H1 (cell line): ENCODE measurements at regions not wholly inside any gene's neighbourhood (a gene's known extent, or its start where the extent isn't known, plus 50 kb on each side); places are given as distances from the start of the nearest gene placed in this dataset.

Source experiments
- CTCF ChIA-PET: fragments of 300-600 bp; sonication (Branson Sonifier 250); formaldehyde crosslinking; loops from one replicate; lab custom pipeline; 2021; ENCODE audit not compliant: partially characterized antibody; lab: Charles Lee
- POLR2A ChIA-PET: fragments of 300-600 bp; sonication (Branson Sonifier 250); formaldehyde crosslinking; loops from one replicate; lab custom pipeline; 2021; ENCODE audit warnings: inconsistent platforms; ENCODE audit not compliant: partially characterized antibody; lab: Charles Lee
- DNase-seq, 2 experiments: peaks; one replicate each; pipeline versions ENCODE4 v3.0.0 to v3.0.0-alpha.2; 2010 to 2022; ENCODE audit warnings: low spot score in 2 of 2, low read depth in 1 of 2, mixed read lengths in 1 of 2
- FAIRE-seq: peaks from 2 replicates; lab custom pipeline; 2011; peaks lifted over from hg19 to GRCh38; lab: Jason Lieb, UNC
- H2AFZ ChIP-seq: 2 replicates; pipeline ENCODE4 v1.8.1; 2012; ENCODE audit warnings: low read length, inconsistent platforms
- H2AK5ac ChIP-seq: 2 replicates; pipeline ENCODE4 v1.6.1; 2013; ENCODE audit warnings: low read depth, low read length
- H2BK120ac ChIP-seq: replicated peaks from 2 replicates; pipeline ENCODE3; 2013; ENCODE audit warnings: low read depth, low read length, inconsistent platforms
- H2BK12ac ChIP-seq: 2 replicates; pipeline ENCODE4 v1.6.1; 2013; ENCODE audit warnings: low read depth, low read length
- H2BK15ac ChIP-seq: 2 replicates; pipeline ENCODE4 v1.6.1; 2013; ENCODE audit warnings: low read length
- H2BK20ac ChIP-seq: 2 replicates; pipeline ENCODE4 v1.6.1; 2013; ENCODE audit warnings: low read length
- H2BK5ac ChIP-seq: 2 replicates; pipeline ENCODE4 v1.6.1; 2013; ENCODE audit warnings: low read depth, low read length
- H3K14ac ChIP-seq: 2 replicates; pipeline ENCODE4 v1.6.1; 2013; ENCODE audit warnings: inconsistent platforms; ENCODE audit not compliant: insufficient read length
- H3K18ac ChIP-seq: 2 replicates; pipeline ENCODE4 v1.6.1; 2013; ENCODE audit warnings: low read length; ENCODE audit errors: extremely low read depth
- H3K23ac ChIP-seq: 2 replicates; pipeline ENCODE4 v1.6.1; 2013; ENCODE audit warnings: inconsistent platforms; ENCODE audit not compliant: insufficient read length
- H3K23me2 ChIP-seq: 2 replicates; pipeline ENCODE4 v1.6.1; 2013; ENCODE audit warnings: low read depth, low read length
- H3K27ac ChIP-seq: 2 replicates; pipeline ENCODE4 v1.6.1; 2011; ENCODE audit warnings: low read depth, low read length, inconsistent platforms
- H3K27me3 ChIP-seq, 4 experiments: replicated peaks in 1 of 4; 1 replicate in 1 of 4; 2 replicates in 3 of 4; pipeline versions ENCODE4 v1.6.1 to v1.8.1; 2011 to 2013; ENCODE audit warnings: low read length in 3 of 4, mild to moderate bottlenecking in 3 of 4, inconsistent platforms in 2 of 4, mixed read lengths in 2 of 4, moderate library complexity in 1 of 4; ENCODE audit not compliant: control insufficient read depth in 3 of 4, insufficient read depth in 3 of 4; ENCODE audit errors: extremely low read depth in 1 of 4
- H3K36me3 ChIP-seq, 4 experiments: 2 replicates each; pipeline versions ENCODE4 v1.6.1 to v1.8.1; 2011 to 2013; ENCODE audit warnings: mild to moderate bottlenecking in 4 of 4, low read length in 3 of 4, moderate library complexity in 2 of 4, control low read depth in 1 of 4, inconsistent platforms in 1 of 4; ENCODE audit not compliant: insufficient read depth in 4 of 4, control insufficient read depth in 2 of 4
- H3K4ac ChIP-seq: replicated peaks from 2 replicates; pipeline ENCODE3; 2013; ENCODE audit warnings: low read length, low read depth, mixed read lengths, inconsistent platforms; ENCODE audit not compliant: insufficient read length
- H3K4me1 ChIP-seq, 4 experiments: replicated peaks in 1 of 4; 1 replicate in 1 of 4; 2 replicates in 3 of 4; pipeline versions ENCODE4 v1.6.1 to v1.8.1; 2011 to 2013; ENCODE audit warnings: low read length in 3 of 4, inconsistent platforms in 2 of 4, mixed read lengths in 1 of 4; ENCODE audit not compliant: insufficient read depth in 4 of 4, control insufficient read depth in 3 of 4
- H3K4me2 ChIP-seq, 2 experiments: 2 replicates each; pipeline versions ENCODE4 v1.6.1 to v1.8.1; 2011 to 2013; ENCODE audit warnings: low read depth in 2 of 2, low read length in 2 of 2, control low read depth in 1 of 2, inconsistent platforms in 1 of 2, mild to moderate bottlenecking in 1 of 2; ENCODE audit not compliant: insufficient read depth in 1 of 2
- H3K4me3 ChIP-seq, 4 experiments: fragments of 200-600, 300-600 bp in 1 of 4; sonication (generic), shearing (Covaris generic), sonication (Bioruptor Twin) in 1 of 4; 2 replicates each; pipeline versions ENCODE4 v1.5.1 to v1.8.1; 2011 to 2016; ENCODE audit warnings: low read length in 4 of 4, low read depth in 3 of 4, control low read depth in 2 of 4, inconsistent platforms in 2 of 4, mild to moderate bottlenecking in 2 of 4, mixed read lengths in 1 of 4, moderate library complexity in 1 of 4; ENCODE audit not compliant: insufficient read depth in 2 of 4; ENCODE audit errors: extremely low read depth in 1 of 4
- H3K56ac ChIP-seq: replicated peaks from 2 replicates; pipeline ENCODE3; 2013; ENCODE audit warnings: low read depth, mild to moderate bottlenecking, mixed read lengths, low read length, inconsistent platforms; ENCODE audit not compliant: insufficient read length
- H3K79me1 ChIP-seq: 2 replicates; pipeline ENCODE4 v1.6.1; 2013; ENCODE audit warnings: low read depth, low read length, control low read depth
- H3K79me2 ChIP-seq, 2 experiments: 2 replicates each; pipeline versions ENCODE4 v1.6.1 to v1.8.1; 2012 to 2013; ENCODE audit warnings: low read length in 2 of 2, mild to moderate bottlenecking in 2 of 2, inconsistent platforms in 1 of 2; ENCODE audit not compliant: insufficient read depth in 2 of 2, control insufficient read depth in 1 of 2
- H3K9ac ChIP-seq, 4 experiments: replicated peaks in 1 of 4; 1 replicate in 1 of 4; 2 replicates in 3 of 4; pipeline versions ENCODE4 v1.6.1 to v1.8.1; 2011 to 2013; ENCODE audit warnings: low read depth in 3 of 4, low read length in 3 of 4, control low read depth in 2 of 4, mild to moderate bottlenecking in 2 of 4, moderate library complexity in 2 of 4, inconsistent platforms in 1 of 4; ENCODE audit errors: extremely low read depth in 1 of 4
- H3K9me3 ChIP-seq, 2 experiments: 2 replicates each; pipeline versions ENCODE4 v1.6.1 to v1.8.1; 2012 to 2013; ENCODE audit warnings: mild to moderate bottlenecking in 2 of 2, moderate library complexity in 2 of 2, control low read depth in 1 of 2, inconsistent platforms in 1 of 2, low read depth in 1 of 2, low read length in 1 of 2, mixed read lengths in 1 of 2; ENCODE audit not compliant: insufficient read depth in 2 of 2
- H4K20me1 ChIP-seq, 2 experiments: replicated peaks in 1 of 2; 2 replicates each; pipeline versions ENCODE3 to v1.8.1; 2011 to 2013; ENCODE audit warnings: inconsistent platforms in 2 of 2, low read length in 2 of 2, mild to moderate bottlenecking in 1 of 2; ENCODE audit not compliant: insufficient read depth in 2 of 2, control insufficient read depth in 1 of 2
- H4K5ac ChIP-seq: 2 replicates; pipeline ENCODE4 v1.6.1; 2013; ENCODE audit warnings: low read length, low read depth, mixed read lengths, inconsistent platforms; ENCODE audit not compliant: insufficient read length
- H4K8ac ChIP-seq: 2 replicates; pipeline ENCODE4 v1.8.0; 2013; ENCODE audit warnings: mild to moderate bottlenecking, moderate library complexity, low read length, inconsistent platforms; ENCODE audit not compliant: insufficient read depth; ENCODE audit errors: extremely low read depth
- H4K91ac ChIP-seq: replicated peaks from 2 replicates; pipeline ENCODE3; 2013; ENCODE audit warnings: low read length, mixed read lengths, inconsistent platforms; ENCODE audit not compliant: insufficient read length
- BCL11A ChIP-seq, 2 experiments: IDR thresholded peaks; one replicate each; pipeline ENCODE4 v1.6.1; 2011; ENCODE audit warnings: low read depth in 2 of 2, low read length in 2 of 2, mild to moderate bottlenecking in 2 of 2
- BRCA1 ChIP-seq: IDR thresholded peaks from 2 replicates; pipeline ENCODE4 v1.6.1; 2012; ENCODE audit warnings: low read depth, low read length, improper control_type of control experiment
- CREB1 ChIP-seq: IDR thresholded peaks from 2 replicates; pipeline ENCODE4 v1.6.1; 2012; ENCODE audit warnings: inconsistent platforms
- GABPA ChIP-seq: IDR thresholded peaks from 2 replicates; pipeline ENCODE4 v1.6.1; 2011; ENCODE audit warnings: mild to moderate bottlenecking, low read length, moderate library complexity, borderline replicate concordance; ENCODE audit not compliant: insufficient read depth
- KDM1A ChIP-seq: fragments of 200-600, 300-600 bp; sonication (generic); IDR thresholded peaks from 2 replicates; pipeline ENCODE4 v1.7.1; 2016; ENCODE audit warnings: mild to moderate bottlenecking, low read length, borderline replicate concordance
- RAD21 ChIP-seq, 2 experiments: IDR thresholded peaks in 1 of 2; conservative IDR thresholded peaks in 1 of 2; 2 replicates each; pipeline ENCODE4 v1.6.1; 2011; ENCODE audit warnings: low read depth in 2 of 2, low read length in 2 of 2, improper control_type of control experiment in 1 of 2, inconsistent platforms in 1 of 2, mild to moderate bottlenecking in 1 of 2, moderate library complexity in 1 of 2
- SUZ12 ChIP-seq: fragments of 200-600 bp; sonication (generic); IDR thresholded peaks from 2 replicates; pipeline ENCODE4 v1.6.1; 2012; ENCODE audit warnings: mild to moderate bottlenecking, inconsistent platforms, low read length, moderate library complexity, mixed read lengths
- WGBS, 2 experiments: shearing (Covaris generic) in 1 of 2; methylation state at CpG; one replicate each; pipeline versions ENCODE4 v1.1.6 to v1.1.7; 2013 to 2015; ENCODE audit warnings: low lambda C conversion rate in 2 of 2, mixed read lengths in 2 of 2, inconsistent platforms in 1 of 2, low coverage in 1 of 2, missing lambda C conversion rate in 1 of 2; ENCODE audit not compliant: insufficient replicate concordance in 2 of 2, insufficient coverage in 1 of 2, insufficient read length in 1 of 2; ENCODE audit errors: extremely low coverage in 1 of 2, missing lambda C conversion rate in 1 of 2; 5-methylcytosine and 5-hydroxymethylcytosine counted together
- TF ChIP-seq, protein P1 (sequence below): IDR thresholded peaks from 2 replicates; pipeline ENCODE4 v1.6.1; 2011; ENCODE audit warnings: low read depth, mild to moderate bottlenecking, low read length; ENCODE audit not compliant: insufficient read depth
- TF ChIP-seq, protein P2 (sequence below), 3 experiments: IDR thresholded peaks; 1 replicate in 2 of 3; 2 replicates in 1 of 3; pipeline versions ENCODE4 v1.5.1 to v1.6.1; 2011; ENCODE audit warnings: low read length in 3 of 3, mild to moderate bottlenecking in 3 of 3, inconsistent platforms in 2 of 3, low read depth in 1 of 3, moderate library complexity in 1 of 3; ENCODE audit not compliant: insufficient read depth in 1 of 3; ENCODE audit errors: control extremely low read depth in 1 of 3

DNA sequence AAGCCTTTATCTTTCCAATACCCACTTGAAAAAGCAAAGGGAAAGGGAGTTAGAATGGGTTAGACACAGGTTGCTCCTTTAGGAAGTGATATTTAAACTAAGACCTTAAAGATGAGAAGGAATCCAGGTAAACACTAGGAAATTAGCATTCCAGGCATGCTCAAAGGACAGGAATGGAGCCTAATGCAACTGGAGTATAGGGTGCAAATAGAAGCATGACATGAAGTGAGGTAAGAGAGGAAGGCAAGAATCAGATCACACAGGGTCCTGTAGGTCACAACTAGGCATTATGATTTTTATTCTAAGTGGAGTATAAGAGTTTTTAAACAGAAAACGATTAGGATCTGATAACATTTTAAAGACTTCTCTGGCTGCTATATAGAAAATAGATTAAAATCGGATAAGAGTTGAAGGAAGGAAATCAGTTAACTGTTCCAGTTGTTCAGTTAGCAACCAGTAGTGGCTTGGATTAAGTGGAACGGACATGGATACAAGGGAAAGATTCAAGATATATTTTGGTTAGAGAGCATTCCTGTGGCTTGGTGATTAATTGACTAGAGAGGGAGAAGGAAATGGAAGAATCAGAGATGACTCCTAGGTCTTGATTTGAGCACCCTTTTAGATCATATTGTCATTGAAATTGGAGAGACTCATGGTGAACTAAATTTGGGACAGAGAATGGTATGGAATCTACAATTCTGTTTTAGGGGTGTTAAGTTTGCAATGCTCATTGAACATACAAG is 95.9 kb downstream of the FBXO4 start:
- no peak overlapping the region for H2BK5ac ChIP-seq
- TF ChIP-seq BCL11A (IDR thresholded peaks at IDR 0.05; ENCODE audit: low read depth in 2 of 2, low read length in 2 of 2), result no peak
- no peak for TF ChIP-seq RAD21 (IDR thresholded peaks at IDR 0.05 in 1 of 2, conservative IDR thresholded peaks at IDR 0.05 in 1 of 2; ENCODE audit: low read depth in 2 of 2, low read length in 2 of 2)
- TF ChIP-seq, protein P1, sequence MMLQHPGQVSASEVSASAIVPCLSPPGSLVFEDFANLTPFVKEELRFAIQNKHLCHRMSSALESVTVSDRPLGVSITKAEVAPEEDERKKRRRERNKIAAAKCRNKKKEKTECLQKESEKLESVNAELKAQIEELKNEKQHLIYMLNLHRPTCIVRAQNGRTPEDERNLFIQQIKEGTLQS, result no peak
- no peak for TF ChIP-seq BRCA1
- TF ChIP-seq CREB1, result no peak
- TF ChIP-seq, protein P2, sequence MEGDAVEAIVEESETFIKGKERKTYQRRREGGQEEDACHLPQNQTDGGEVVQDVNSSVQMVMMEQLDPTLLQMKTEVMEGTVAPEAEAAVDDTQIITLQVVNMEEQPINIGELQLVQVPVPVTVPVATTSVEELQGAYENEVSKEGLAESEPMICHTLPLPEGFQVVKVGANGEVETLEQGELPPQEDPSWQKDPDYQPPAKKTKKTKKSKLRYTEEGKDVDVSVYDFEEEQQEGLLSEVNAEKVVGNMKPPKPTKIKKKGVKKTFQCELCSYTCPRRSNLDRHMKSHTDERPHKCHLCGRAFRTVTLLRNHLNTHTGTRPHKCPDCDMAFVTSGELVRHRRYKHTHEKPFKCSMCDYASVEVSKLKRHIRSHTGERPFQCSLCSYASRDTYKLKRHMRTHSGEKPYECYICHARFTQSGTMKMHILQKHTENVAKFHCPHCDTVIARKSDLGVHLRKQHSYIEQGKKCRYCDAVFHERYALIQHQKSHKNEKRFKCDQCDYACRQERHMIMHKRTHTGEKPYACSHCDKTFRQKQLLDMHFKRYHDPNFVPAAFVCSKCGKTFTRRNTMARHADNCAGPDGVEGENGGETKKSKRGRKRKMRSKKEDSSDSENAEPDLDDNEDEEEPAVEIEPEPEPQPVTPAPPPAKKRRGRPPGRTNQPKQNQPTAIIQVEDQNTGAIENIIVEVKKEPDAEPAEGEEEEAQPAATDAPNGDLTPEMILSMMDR (IDR thresholded peaks at IDR 0.05; ENCODE audit: control extremely low read depth in 1 of 3, insufficient read depth in 1 of 3, low read depth in 1 of 3, low read length in 3 of 3), result no peak
- TF ChIP-seq KDM1A, result no peak
- no peak for TF ChIP-seq GABPA
- TF ChIP-seq SUZ12, result no peak

More for the DNA sequence above, 95.9 kb downstream of the FBXO4 start:
- no peaks in the 10 kb centered on the region for H4K20me1 ChIP-seq
- H3K9me3 ChIP-seq, result no peaks in the 10 kb centered on the region
- H3K4me2 ChIP-seq, result no peak overlapping the region
- CTCF ChIA-PET, result no interaction called here
- H2AFZ ChIP-seq, result 0 out of 2 replicates have a peak overlapping the region, but pooled peaks have one; percentile 72
- no peaks in the 10 kb centered on the region for H3K23me2 ChIP-seq
- no peak overlapping the region for H3K18ac ChIP-seq
- H3K79me2 ChIP-seq, result no peaks in the 10 kb centered on the region
- no peak for FAIRE-seq
- no peak overlapping the region for H2BK120ac ChIP-seq
- no peak overlapping the region for H2BK20ac ChIP-seq
- no peak overlapping the region for H4K5ac ChIP-seq
- H4K91ac ChIP-seq, result no peak overlapping the region
- no peak overlapping the region for H2BK15ac ChIP-seq
- H3K14ac ChIP-seq, result no peak overlapping the region
- H4K8ac ChIP-seq, result no peak overlapping the region
- no peak overlapping the region for H3K23ac ChIP-seq
- no peak overlapping the region for H3K4ac ChIP-seq
- no peaks in the 10 kb centered on the region for H3K79me1 ChIP-seq
- no peak overlapping the region for H3K56ac ChIP-seq
- no peak overlapping the region for H3K27ac ChIP-seq
- H3K4me3 ChIP-seq, result no peak overlapping the region
- H2AK5ac ChIP-seq, result no peak overlapping the region
- POLR2A ChIA-PET, result no interaction called here
- H3K9ac ChIP-seq, result no peak overlapping the region
- no peaks in the 10 kb centered on the region for H3K4me1 ChIP-seq
- 75% methylated on average over 3 of the region's 3 CpGs; no CpG with 5 or more reads in 1 of the 2 experiments for WGBS, 2 experiments
- no peak overlapping the region for H2BK12ac ChIP-seq
- H3K27me3 ChIP-seq, result no peaks in the 10 kb centered on the region
- no peak for DNase-seq
- H3K36me3 ChIP-seq, result no peaks in the 10 kb centered on the region
